Activated naive CD8-positive, alpha-beta T cell (primary cell): ENCODE measurements at regions not wholly inside any gene's neighbourhood (a gene's known extent, or its start where the extent isn't known, plus 50 kb on each side); places are given as distances from the start of the nearest gene placed in this dataset.
"Not testable (repeated sequence)": the region's sequence is repeated elsewhere in the genome, so short reads cannot be mapped to it uniquely, and the experiment has no call there.

Experiments
- H3K27ac Mint-ChIP-seq: one replicate; pipeline ENCODE4 v1.8.0; 2021; ENCODE audit warnings: mixed read lengths
- H3K27me3 Mint-ChIP-seq: one replicate; pipeline ENCODE4 v1.8.0; 2021; ENCODE audit warnings: mixed read lengths
- H3K36me3 Mint-ChIP-seq: one replicate; pipeline ENCODE4 v1.8.0; 2021; ENCODE audit warnings: mixed read lengths
- H3K4me1 Mint-ChIP-seq: one replicate; pipeline ENCODE4 v1.8.0; 2021; ENCODE audit warnings: low read depth, mixed read lengths
- H3K4me3 Mint-ChIP-seq: one replicate; pipeline ENCODE4 v1.8.0; 2021; ENCODE audit warnings: mild to moderate bottlenecking, mixed read lengths
- H3K9me3 Mint-ChIP-seq: one replicate; pipeline ENCODE4 v1.8.0; 2021; ENCODE audit warnings: low read depth, mixed read lengths

- not testable (repeated sequence) for H3K27me3 Mint-ChIP-seq, H3K9me3 Mint-ChIP-seq, H3K4me3 Mint-ChIP-seq, H3K4me1 Mint-ChIP-seq, H3K36me3 Mint-ChIP-seq, H3K27ac Mint-ChIP-seq
Observed at GRCh38 chr9:64130325-64130724, 1154.7 kb downstream of the FOXD4L5 start.

- Mint-ChIP-seq H3K4me1 (no peaks in the 10 kb centered on the region), H3K27ac (no peak overlapping the region), H3K27me3 (no peaks in the 10 kb centered on the region), H3K4me3 (no peak overlapping the region), H3K36me3 (no peaks in the 10 kb centered on the region), H3K9me3 (no peaks in the 10 kb centered on the region)
Observed at GRCh38 chr9:64128572-64128971, 1156.4 kb downstream of the FOXD4L5 start.

GRCh38 chr9:64121602-64122001, 1163.4 kb downstream of the FOXD4L5 start:
- not testable (repeated sequence) for H3K4me3 Mint-ChIP-seq, H3K27me3 Mint-ChIP-seq, H3K4me1 Mint-ChIP-seq, H3K36me3 Mint-ChIP-seq, H3K27ac Mint-ChIP-seq, H3K9me3 Mint-ChIP-seq

- H3K27ac Mint-ChIP-seq, H3K4me3 Mint-ChIP-seq, H3K36me3 Mint-ChIP-seq, H3K4me1 Mint-ChIP-seq, H3K27me3 Mint-ChIP-seq, H3K9me3 Mint-ChIP-seq: not testable (repeated sequence)
Observed at GRCh38 chr9:64117329-64117728, 1167.7 kb downstream of the FOXD4L5 start.

GRCh38 chr9:64107867-64108266, 1177.1 kb downstream of the FOXD4L5 start:
- not testable (repeated sequence) for H3K4me3 Mint-ChIP-seq, H3K27ac Mint-ChIP-seq, H3K36me3 Mint-ChIP-seq

DNA sequence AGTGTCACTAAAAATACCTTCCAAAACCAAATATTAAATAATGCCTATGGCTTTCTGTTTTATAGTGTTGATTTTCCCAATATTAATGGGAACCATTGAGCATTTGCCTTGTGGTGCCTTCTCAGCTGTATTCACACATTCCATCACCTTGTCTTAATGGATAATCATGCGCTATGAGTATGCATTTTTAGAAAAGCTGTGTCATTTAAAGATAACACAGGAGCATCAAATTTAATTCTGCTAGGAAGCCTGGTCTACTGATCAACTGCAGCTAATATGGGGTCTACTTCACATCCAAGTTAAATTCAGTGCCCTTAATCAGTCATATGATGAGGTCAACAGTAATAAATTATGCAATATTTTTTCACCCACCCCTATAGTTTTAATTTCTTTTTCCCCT, 1177.8 kb downstream of the FOXD4L5 start:
- not testable (repeated sequence) for H3K4me1 Mint-ChIP-seq, H3K27me3 Mint-ChIP-seq, H3K27ac Mint-ChIP-seq, H3K9me3 Mint-ChIP-seq, H3K36me3 Mint-ChIP-seq, H3K4me3 Mint-ChIP-seq

More at GRCh38 chr9:64107867-64108266, 1177.1 kb downstream of the FOXD4L5 start:
- H3K9me3 Mint-ChIP-seq, H3K27me3 Mint-ChIP-seq, H3K4me1 Mint-ChIP-seq: not testable (repeated sequence)

- H3K4me3 Mint-ChIP-seq, H3K9me3 Mint-ChIP-seq, H3K36me3 Mint-ChIP-seq, H3K27ac Mint-ChIP-seq, H3K4me1 Mint-ChIP-seq, H3K27me3 Mint-ChIP-seq: not testable (repeated sequence)
Observed at GRCh38 chr9:64105193-64105592, 1179.8 kb downstream of the FOXD4L5 start.

DNA sequence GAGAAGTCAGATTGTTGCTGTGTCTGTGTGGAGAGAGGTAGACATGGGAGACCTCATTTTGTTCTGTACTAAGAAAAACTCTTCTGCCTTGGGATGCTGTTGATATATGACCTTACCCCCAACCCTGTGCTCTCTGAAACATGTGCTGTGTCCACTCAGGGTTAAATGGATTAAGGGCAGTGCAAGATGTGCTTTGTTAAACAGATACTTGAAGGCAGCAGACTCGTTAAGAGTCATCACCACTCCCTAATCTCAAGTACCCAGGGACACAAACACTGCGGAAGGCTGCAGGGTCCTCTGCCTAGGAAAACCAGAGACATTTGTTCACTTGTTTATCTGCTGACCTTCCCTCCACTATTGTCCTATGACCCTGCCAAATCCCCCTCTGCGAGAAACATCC, 1183.5 kb downstream of the FOXD4L5 start:
- H3K9me3 Mint-ChIP-seq, H3K27ac Mint-ChIP-seq, H3K4me1 Mint-ChIP-seq, H3K36me3 Mint-ChIP-seq, H3K4me3 Mint-ChIP-seq, H3K27me3 Mint-ChIP-seq: not testable (repeated sequence)

DNA sequence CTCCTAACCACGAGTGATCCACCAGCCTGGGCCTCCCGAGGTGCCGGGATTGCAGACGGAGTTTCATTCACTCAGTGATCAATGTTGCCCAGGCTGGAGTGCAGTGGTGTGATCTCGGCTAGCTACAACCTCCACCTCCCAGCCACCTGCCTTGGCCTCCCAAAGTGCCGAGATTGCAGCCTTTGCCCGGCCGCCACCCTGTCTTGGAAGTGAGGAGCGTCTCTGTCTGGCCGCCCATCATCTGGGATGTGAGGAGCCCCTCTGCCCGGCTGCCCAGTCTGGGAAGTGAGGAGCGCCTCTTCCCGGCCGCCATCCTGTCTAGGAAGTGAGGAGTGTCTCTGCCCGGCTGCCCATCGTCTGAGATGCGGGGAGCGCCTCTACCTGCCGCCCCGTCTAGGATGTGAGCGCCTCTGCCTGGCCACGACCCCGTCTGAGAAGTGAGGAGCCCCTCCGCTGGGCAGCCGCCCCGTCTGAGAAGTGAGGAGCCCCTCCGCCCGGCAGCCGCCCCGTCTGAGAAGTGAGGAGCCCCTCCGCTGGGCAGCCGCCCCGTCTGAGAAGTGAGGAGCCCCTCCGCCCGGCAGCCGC, 1184.3 kb downstream of the FOXD4L5 start:
- H3K27me3 Mint-ChIP-seq, H3K27ac Mint-ChIP-seq, H3K9me3 Mint-ChIP-seq, H3K4me3 Mint-ChIP-seq, H3K4me1 Mint-ChIP-seq, H3K36me3 Mint-ChIP-seq: not testable (repeated sequence)

DNA sequence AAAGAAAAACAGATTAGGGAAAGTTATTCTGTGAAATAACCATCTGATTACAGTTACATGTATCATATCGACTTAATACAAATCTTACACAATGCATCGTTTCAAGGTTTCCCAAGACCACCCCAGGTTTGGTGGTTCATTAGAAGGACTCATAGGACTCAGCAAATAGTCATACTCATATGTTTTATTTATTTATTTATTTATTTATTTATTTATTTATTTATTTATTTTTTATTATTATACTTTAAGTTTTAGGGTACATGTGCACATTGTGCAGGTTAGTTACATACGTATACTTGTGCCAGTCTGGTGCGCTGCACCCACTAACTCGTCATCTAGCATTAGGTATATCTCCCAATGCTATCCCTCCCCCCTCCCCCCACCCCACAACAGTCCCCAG, 1199.0 kb downstream of the FOXD4L5 start:
- not testable (repeated sequence) for H3K27ac Mint-ChIP-seq, H3K4me3 Mint-ChIP-seq, H3K4me1 Mint-ChIP-seq, H3K27me3 Mint-ChIP-seq, H3K36me3 Mint-ChIP-seq, H3K9me3 Mint-ChIP-seq

- H3K27me3 Mint-ChIP-seq, H3K4me1 Mint-ChIP-seq, H3K4me3 Mint-ChIP-seq, H3K36me3 Mint-ChIP-seq, H3K9me3 Mint-ChIP-seq, H3K27ac Mint-ChIP-seq: not testable (repeated sequence)
Observed at GRCh38 chr9:64071358-64072253, 1213.4 kb downstream of the FOXD4L5 start.

- H3K27me3 Mint-ChIP-seq, H3K9me3 Mint-ChIP-seq, H3K36me3 Mint-ChIP-seq, H3K4me3 Mint-ChIP-seq, H3K4me1 Mint-ChIP-seq, H3K27ac Mint-ChIP-seq: not testable (repeated sequence)
Observed at GRCh38 chr9:64070611-64071357, 1214.2 kb downstream of the FOXD4L5 start.

GRCh38 chr9:64070083-64070482, 1214.9 kb downstream of the FOXD4L5 start:
- not testable (repeated sequence) for H3K27ac Mint-ChIP-seq, H3K4me3 Mint-ChIP-seq

DNA sequence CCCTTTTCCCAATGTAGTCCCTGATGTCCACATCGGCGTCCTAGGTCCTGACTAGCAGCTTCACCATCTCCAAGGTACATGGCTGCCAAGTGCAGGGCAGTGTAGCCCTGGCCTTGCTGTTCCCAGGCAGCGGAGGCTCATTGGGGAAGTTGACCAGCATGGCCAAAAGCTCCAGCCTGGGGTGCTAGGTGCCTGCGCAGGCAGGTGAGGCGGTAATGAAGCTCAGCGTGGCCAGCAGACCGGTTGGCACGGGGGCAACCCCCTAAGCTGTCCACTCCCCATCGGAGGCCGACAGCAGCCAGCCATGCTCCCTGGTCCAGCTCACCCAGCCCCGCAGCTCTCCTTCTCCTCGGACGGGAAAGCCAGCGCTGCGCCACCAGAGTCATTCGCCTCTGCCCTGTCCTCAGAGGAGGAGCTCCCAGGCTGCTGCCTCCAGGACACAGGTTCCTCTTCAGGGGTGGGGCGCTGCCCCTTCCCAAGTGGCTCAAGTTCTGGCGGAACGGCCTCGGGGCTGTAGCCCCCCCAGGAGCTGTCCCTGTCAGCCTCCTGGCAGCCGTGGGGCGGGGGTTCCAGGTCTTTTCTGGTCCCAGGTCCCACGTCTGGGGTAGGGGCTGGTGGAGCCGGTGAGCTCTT, 1218.2 kb downstream of the FOXD4L5 start:
- Mint-ChIP-seq H3K27me3 (no peaks in the 10 kb centered on the region), H3K4me1 (no peaks in the 10 kb centered on the region), H3K9me3 (peaks cover 9% of the 10 kb centered on the region), H3K4me3 (no peak overlapping the region), H3K27ac (no peak overlapping the region), H3K36me3 (peaks cover 3% of the 10 kb centered on the region)

More at GRCh38 chr9:64070083-64070482, 1214.9 kb downstream of the FOXD4L5 start:
- not testable (repeated sequence) for H3K27me3 Mint-ChIP-seq, H3K36me3 Mint-ChIP-seq, H3K4me1 Mint-ChIP-seq, H3K9me3 Mint-ChIP-seq

GRCh38 chr9:64061013-64061627, 1223.9 kb downstream of the FOXD4L5 start:
- no peaks in the 10 kb centered on the region for H3K4me1 Mint-ChIP-seq
- H3K27me3 Mint-ChIP-seq: no peaks in the 10 kb centered on the region
- peaks cover 3% of the 10 kb centered on the region for H3K36me3 Mint-ChIP-seq
- no peak overlapping the region for H3K4me3 Mint-ChIP-seq
- H3K9me3 Mint-ChIP-seq: peaks cover 9% of the 10 kb centered on the region
- H3K27ac Mint-ChIP-seq: no peak overlapping the region
